Neural progenitor cell (in vitro differentiated cells): ENCODE measurements at regions not wholly inside any gene's neighbourhood (a gene's known extent, or its start where the extent isn't known, plus 50 kb on each side); places are given as distances from the start of the nearest gene placed in this dataset.

ENCODE experiments used
- DNase-seq: peaks from one replicate; pipeline ENCODE4 v3.0.0-alpha.2; 2016; ENCODE audit warnings: low spot score
- H2AFZ ChIP-seq: fragments of 200-600 bp; sonication (generic); replicated peaks from 2 replicates; pipeline ENCODE4 v1.6.1; 2016; ENCODE audit warnings: antibody characterized with exemption
- H3F3A ChIP-seq: fragments of 200-600 bp; sonication (generic); 2 replicates; pipeline ENCODE4 v1.6.1; 2016; ENCODE audit warnings: antibody characterized with exemption, low read depth
- H3K27ac ChIP-seq: fragments of 200-600 bp; sonication (generic); 2 replicates; pipeline ENCODE4 v1.5.1; 2016; ENCODE audit warnings: mild to moderate bottlenecking
- H3K27me3 ChIP-seq: fragments of 200-600 bp; sonication (generic); 2 replicates; pipeline ENCODE4 v1.6.1; 2016; ENCODE audit warnings: mild to moderate bottlenecking, moderate library complexity
- H3K36me3 ChIP-seq: fragments of 200-600 bp; sonication (generic); 2 replicates; pipeline ENCODE4 v1.5.1; 2016
- H3K4me1 ChIP-seq: fragments of 200-600 bp; sonication (generic); 2 replicates; pipeline ENCODE4 v1.6.1; 2016; ENCODE audit warnings: mixed run types
- H3K4me2 ChIP-seq: fragments of 200-600 bp; sonication (generic); 2 replicates; pipeline ENCODE4 v1.6.1; 2016
- H3K4me3 ChIP-seq: fragments of 200-600 bp; sonication (generic); 2 replicates; pipeline ENCODE4 v1.5.1; 2016
- H3K79me2 ChIP-seq: fragments of 200-600 bp; sonication (generic); 2 replicates; pipeline ENCODE4 v1.6.1; 2016; ENCODE audit warnings: low read depth
- H3K9ac ChIP-seq: fragments of 200-600 bp; sonication (generic); 2 replicates; pipeline ENCODE4 v1.6.1; 2016
- H3K9me3 ChIP-seq: fragments of 200-600 bp; sonication (generic); 2 replicates; pipeline ENCODE4 v1.5.1; 2016; ENCODE audit warnings: low read depth
- H4K20me1 ChIP-seq: fragments of 200-600 bp; sonication (generic); 2 replicates; pipeline ENCODE4 v1.6.1; 2016; ENCODE audit warnings: low read depth
- H3K27ac Mint-ChIP-seq: 3 replicates; pipeline ENCODE4 v1.8.0; 2021; ENCODE audit warnings: mixed read lengths
- H3K27me3 Mint-ChIP-seq: 2 replicates; pipeline ENCODE4 v1.8.0; 2022; ENCODE audit warnings: low read depth, mild to moderate bottlenecking, inconsistent platforms, moderate library complexity, mixed read lengths; ENCODE audit not compliant: insufficient read depth
- H3K36me3 Mint-ChIP-seq: 3 replicates; pipeline ENCODE4 v1.8.0; 2021; ENCODE audit warnings: mixed read lengths
- H3K4me1 Mint-ChIP-seq: 3 replicates; pipeline ENCODE4 v1.8.0; 2021; ENCODE audit warnings: mixed read lengths
- H3K4me3 Mint-ChIP-seq: 3 replicates; pipeline ENCODE4 v1.8.0; 2021; ENCODE audit warnings: mild to moderate bottlenecking, moderate library complexity, mixed read lengths
- H3K9me3 Mint-ChIP-seq: 3 replicates; pipeline ENCODE4 v1.8.0; 2020; ENCODE audit warnings: mixed read lengths
- CTCF ChIP-seq: fragments of 200-600 bp; sonication (generic); IDR thresholded peaks from 2 replicates; pipeline ENCODE4 v1.5.1; 2017; ENCODE audit warnings: antibody characterized with exemption, mild to moderate bottlenecking
- EZH2 ChIP-seq: fragments of 200-600 bp; sonication (generic); IDR thresholded peaks from 2 replicates; pipeline ENCODE4 v1.6.1; 2017; ENCODE audit warnings: antibody characterized with exemption, mild to moderate bottlenecking, moderate library complexity
- EZH2phosphoT487 ChIP-seq: fragments of 200-600 bp; sonication (generic); IDR thresholded peaks from 2 replicates; pipeline ENCODE4 v1.6.1; 2017; ENCODE audit warnings: antibody characterized with exemption

GRCh38 chr12:58819345-58819744 is 101.0 kb downstream of the LRIG3 start:
- Histone ChIP-seq H3K9ac (no peak overlapping the region), H3K27me3 (no peaks in the 10 kb centered on the region), H2AFZ (peak overlapping the region; percentile 30), H3F3A (no peaks in the 10 kb centered on the region), H4K20me1 (no peaks in the 10 kb centered on the region), H3K4me2 (no peak overlapping the region), H3K4me1 (no peaks in the 10 kb centered on the region), H3K4me3 (no peak overlapping the region), H3K27ac (no peak overlapping the region), H3K79me2 (no peaks in the 10 kb centered on the region), H3K36me3 (no peaks in the 10 kb centered on the region), H3K9me3 (no peaks in the 10 kb centered on the region)
- no peaks in the 10 kb centered on the region for H3K27me3 Mint-ChIP-seq
- DNase-seq, result no peak
- H3K4me3 Mint-ChIP-seq, result no peak overlapping the region
- TF ChIP-seq CTCF, result no peak
- TF ChIP-seq EZH2phosphoT487, result no peak
- TF ChIP-seq EZH2, result no peak
- peaks cover 14% of the 10 kb centered on the region for H3K4me1 Mint-ChIP-seq
- H3K27ac Mint-ChIP-seq, result no peak overlapping the region
- no peaks in the 10 kb centered on the region for H3K9me3 Mint-ChIP-seq
- H3K36me3 Mint-ChIP-seq, result no peaks in the 10 kb centered on the region

- Histone ChIP-seq H3K27me3 (no peaks in the 10 kb centered on the region), H3K27ac (no peak overlapping the region), H3K9ac (no peak overlapping the region), H3K4me2 (no peak overlapping the region), H3K36me3 (no peaks in the 10 kb centered on the region), H3K9me3 (no peaks in the 10 kb centered on the region), H4K20me1 (no peaks in the 10 kb centered on the region), H3K79me2 (no peaks in the 10 kb centered on the region), H3K4me3 (no peak overlapping the region), H2AFZ (peak overlapping the region; percentile 30), H3F3A (no peaks in the 10 kb centered on the region), H3K4me1 (no peaks in the 10 kb centered on the region)
- no peak overlapping the region for H3K4me3 Mint-ChIP-seq
- no peaks in the 10 kb centered on the region for H3K27me3 Mint-ChIP-seq
- DNase-seq, result no peak
- TF ChIP-seq CTCF (no peak), EZH2 (no peak), EZH2phosphoT487 (no peak)
- no peaks in the 10 kb centered on the region for H3K36me3 Mint-ChIP-seq
- no peak overlapping the region for H3K27ac Mint-ChIP-seq
- H3K9me3 Mint-ChIP-seq, result no peaks in the 10 kb centered on the region
- H3K4me1 Mint-ChIP-seq, result peaks cover 11% of the 10 kb centered on the region
Measured at GRCh38 chr12:58819985-58820384, 100.3 kb downstream of the LRIG3 start.
